Eye (tissue), 1 donor: ENCODE measurements at regions not wholly inside any gene's neighbourhood (a gene's known extent, or its start where the extent isn't known, plus 50 kb on each side); places are given as distances from the start of the nearest gene placed in this dataset.

Experiments
- DNase-seq: peaks from one replicate; pipeline ENCODE4 v3.0.0-alpha.2; 2015

GRCh38 chr5:38094889-38095288 is 163.5 kb upstream of the EGFLAM start:
- no peak for DNase-seq

GRCh38 chr5:38093855-38094254 is 164.5 kb upstream of the EGFLAM start:
- no peak for DNase-seq

GRCh38 chr5:38086777-38087176 is 171.6 kb upstream of the EGFLAM start:
- no peak for DNase-seq

- DNase-seq = no peak
These were observed 178.5 kb upstream of the EGFLAM start for GRCh38 chr5:38079620-38080402.

- DNase-seq = no peak
These were observed 180.2 kb upstream of the EGFLAM start for GRCh38 chr5:38078161-38078560.

GRCh38 chr5:38077652-38078051 is 180.7 kb upstream of the EGFLAM start:
- DNase-seq = no peak

- no peak for DNase-seq
These were observed 186.3 kb upstream of the EGFLAM start for GRCh38 chr5:38071831-38072694.

- no peak for DNase-seq
These were observed 187.9 kb upstream of the EGFLAM start for GRCh38 chr5:38070304-38070950.

GRCh38 chr5:38069360-38069759 is 189.0 kb upstream of the EGFLAM start:
- DNase-seq = no peak

GRCh38 chr5:38060354-38060753 is 198.0 kb upstream of the EGFLAM start:
- DNase-seq = no peak

GRCh38 chr5:38059876-38060275 is 198.5 kb upstream of the EGFLAM start:
- DNase-seq = no peak

- no peak for DNase-seq
These were observed 206.4 kb upstream of the EGFLAM start for GRCh38 chr5:38051711-38052511.

- no peak for DNase-seq
These were observed 208.6 kb upstream of the GDNF start for GRCh38 chr5:38048400-38048799.

GRCh38 chr5:38046103-38046502 is 206.3 kb upstream of the GDNF start:
- DNase-seq = no peak

- no peak for DNase-seq
These were observed 205.6 kb upstream of the GDNF start for GRCh38 chr5:38045446-38045845.

- DNase-seq = no peak
These were observed 200.0 kb upstream of the GDNF start for GRCh38 chr5:38039826-38040225.

- DNase-seq = no peak
These were observed 199.2 kb upstream of the GDNF start for GRCh38 chr5:38039091-38039490.

- DNase-seq = no peak
These were observed 196.9 kb upstream of the GDNF start for GRCh38 chr5:38036765-38037164.

GRCh38 chr5:38032149-38032548 is 192.3 kb upstream of the GDNF start:
- DNase-seq = no peak

GRCh38 chr5:38031304-38031703 is 191.5 kb upstream of the GDNF start:
- DNase-seq = no peak

GRCh38 chr5:38029397-38030065 is 189.7 kb upstream of the GDNF start:
- DNase-seq = no peak

- DNase-seq = no peak
These were observed 184.0 kb upstream of the GDNF start for GRCh38 chr5:38023799-38024198.
